CD8-positive, alpha-beta memory T cell (primary cell): ENCODE measurements at regions not wholly inside any gene's neighbourhood (a gene's known extent, or its start where the extent isn't known, plus 50 kb on each side); places are given as distances from the start of the nearest gene placed in this dataset.

Experiments used
- CTCF ChIA-PET: fragments of 350-600 bp; sonication (Branson Sonifier 250); formaldehyde crosslinking; loops from one replicate; lab custom pipeline; 2021; ENCODE audit warnings: antibody characterized with exemption; lab: Charles Lee
- POLR2A ChIA-PET: fragments of 350-600 bp; sonication (Branson Sonifier 250); formaldehyde crosslinking; loops from one replicate; lab custom pipeline; 2021; ENCODE audit warnings: antibody characterized with exemption; lab: Charles Lee
- DNase-seq, 5 donors: peaks; one replicate each; pipeline versions ENCODE4 v3.0.0 to v3.0.0-alpha.2; 2020 to 2022; ENCODE audit warnings: mixed read lengths in 1 of 5
- H3K27ac ChIP-seq: one replicate; pipeline ENCODE4 v1.7.0; 2013; ENCODE audit warnings: low read depth, mild to moderate bottlenecking, low read length, moderate library complexity
- H3K27me3 ChIP-seq: 2 replicates; pipeline ENCODE4 v1.7.0; 2013; ENCODE audit warnings: low read length, mild to moderate bottlenecking; ENCODE audit not compliant: insufficient read depth, poor library complexity, severe bottlenecking
- H3K36me3 ChIP-seq: 2 replicates; pipeline ENCODE4 v1.7.0; 2013; ENCODE audit warnings: mild to moderate bottlenecking, low read length, moderate library complexity; ENCODE audit not compliant: insufficient read depth
- H3K4me1 ChIP-seq: 2 replicates; pipeline ENCODE4 v1.7.0; 2013; ENCODE audit warnings: mild to moderate bottlenecking, low read length, moderate library complexity; ENCODE audit not compliant: insufficient read depth
- H3K4me3 ChIP-seq: 2 replicates; pipeline ENCODE4 v1.7.0; 2013; ENCODE audit warnings: mild to moderate bottlenecking, low read length
- H3K9me3 ChIP-seq: 2 replicates; pipeline ENCODE4 v1.7.0; 2013; ENCODE audit warnings: mild to moderate bottlenecking, low read length
- H3K27ac Mint-ChIP-seq, 8 donors: one replicate each; pipeline ENCODE4 v1.8.0; 2020 to 2021; ENCODE audit warnings: mixed read lengths in 8 of 8, mild to moderate bottlenecking in 6 of 8, inconsistent platforms in 3 of 8, moderate library complexity in 3 of 8
- H3K27me3 Mint-ChIP-seq, 2 donors: one replicate each; pipeline ENCODE4 v1.8.0; 2020 to 2021; ENCODE audit warnings: mixed read lengths in 2 of 2, mild to moderate bottlenecking in 1 of 2, moderate library complexity in 1 of 2
- H3K36me3 Mint-ChIP-seq, 3 donors: one replicate each; pipeline ENCODE4 v1.8.0; 2020 to 2021; ENCODE audit warnings: mixed read lengths in 3 of 3, inconsistent platforms in 1 of 3, mild to moderate bottlenecking in 1 of 3
- H3K4me1 Mint-ChIP-seq, 3 donors: one replicate each; pipeline ENCODE4 v1.8.0; 2020 to 2021; ENCODE audit warnings: mixed read lengths in 3 of 3, inconsistent platforms in 1 of 3, mild to moderate bottlenecking in 1 of 3
- H3K4me3 Mint-ChIP-seq, 7 donors: one replicate each; pipeline ENCODE4 v1.8.0; 2020 to 2021; ENCODE audit warnings: mixed read lengths in 7 of 7, mild to moderate bottlenecking in 6 of 7, moderate library complexity in 4 of 7, inconsistent platforms in 2 of 7
- H3K9me3 Mint-ChIP-seq, 5 donors: one replicate each; pipeline ENCODE4 v1.8.0; 2020 to 2022; ENCODE audit warnings: mixed read lengths in 5 of 5, mild to moderate bottlenecking in 3 of 5, moderate library complexity in 2 of 5, inconsistent platforms in 1 of 5

- Mint-ChIP-seq H3K27me3 (peaks cover 0 to 3% of the 10 kb centered on the region in 2 donors), H3K9me3 (peaks cover 0 to 10% (median 0%) of the 10 kb centered on the region in 5 donors), H3K4me1 (no peaks in the 10 kb centered on the region), H3K27ac (no peak overlapping the region), H3K4me3 (no peak overlapping the region), H3K36me3 (peaks cover 0 to 10% (median 1%) of the 10 kb centered on the region in 3 donors)
- ChIA-PET CTCF (no interaction called here), POLR2A (no interaction called here)
- DNase-seq: no peak
- H3K27me3 ChIP-seq: no peaks in the 10 kb centered on the region
- no peaks in the 10 kb centered on the region for H3K9me3 ChIP-seq
- H3K27ac ChIP-seq: no peak overlapping the region
- H3K4me3 ChIP-seq: no peak overlapping the region
- H3K36me3 ChIP-seq: no peaks in the 10 kb centered on the region
- no peaks in the 10 kb centered on the region for H3K4me1 ChIP-seq
Measured at GRCh38 chr12:116339800-116340371, 62.4 kb upstream of the MED13L start.

DNA sequence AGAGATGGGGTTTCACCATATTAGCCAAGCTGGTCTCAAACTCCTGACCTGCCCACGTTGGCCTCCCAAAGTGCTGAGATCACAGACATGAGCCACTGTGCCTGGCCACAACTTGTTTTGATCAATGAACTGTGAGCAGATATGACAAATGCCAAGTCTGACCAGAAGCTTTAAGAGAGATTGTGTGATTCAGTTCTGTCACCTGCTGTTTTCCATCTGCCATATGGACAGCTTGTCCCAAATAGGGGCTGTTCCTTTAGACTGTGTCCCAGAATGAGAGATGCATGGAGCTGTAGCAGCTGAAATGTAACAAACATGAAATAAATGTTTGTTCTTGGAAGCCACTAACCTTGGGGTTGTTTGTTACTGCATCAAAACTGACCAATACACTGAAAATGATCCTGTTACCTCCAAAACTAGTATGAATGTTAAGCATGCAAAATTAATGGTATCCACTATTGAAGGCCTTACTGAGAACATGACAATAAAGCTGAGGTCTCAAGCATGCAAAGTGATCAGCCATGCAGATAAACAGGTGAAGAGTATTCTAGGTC, 65.9 kb upstream of the MED13L start:
- no peak overlapping the region for H3K27ac ChIP-seq

GRCh38 chr12:116346222-116346621, 68.7 kb upstream of the MED13L start:
- no peaks in the 10 kb centered on the region for H3K4me1 Mint-ChIP-seq
- H3K4me3 ChIP-seq: no peak overlapping the region
- POLR2A ChIA-PET: no interaction called here
- DNase-seq: no peak
- peaks cover 0 to 10% (median 1%) of the 10 kb centered on the region in 3 donors for H3K36me3 Mint-ChIP-seq
- CTCF ChIA-PET: no interaction called here
- peaks cover 0 to 8% (median 0%) of the 10 kb centered on the region in 5 donors for H3K9me3 Mint-ChIP-seq
- H3K27me3 Mint-ChIP-seq: peaks cover 0 to 10% of the 10 kb centered on the region in 2 donors
- H3K27ac Mint-ChIP-seq: no peak overlapping the region
- no peak overlapping the region for H3K27ac ChIP-seq
- H3K27me3 ChIP-seq: no peaks in the 10 kb centered on the region
- no peaks in the 10 kb centered on the region for H3K36me3 ChIP-seq
- H3K4me3 Mint-ChIP-seq: no peak overlapping the region
- H3K4me1 ChIP-seq: no peaks in the 10 kb centered on the region
- no peaks in the 10 kb centered on the region for H3K9me3 ChIP-seq

More for the DNA sequence above, 65.9 kb upstream of the MED13L start:
- peaks cover 0 to 3% of the 10 kb centered on the region in 2 donors for H3K27me3 Mint-ChIP-seq
- Histone ChIP-seq H3K9me3 (no peaks in the 10 kb centered on the region), H3K4me1 (no peaks in the 10 kb centered on the region), H3K36me3 (no peaks in the 10 kb centered on the region), H3K27me3 (no peaks in the 10 kb centered on the region), H3K4me3 (no peak overlapping the region)
- H3K27ac Mint-ChIP-seq: no peak overlapping the region
- DNase-seq: no peak
- CTCF ChIA-PET: interaction anchor here (0.9 kb wide), 1 partner anchor 266 kb away, joined by 4 read pairs; no protein-coding TSS in a partner anchor
- H3K4me3 Mint-ChIP-seq: no peak overlapping the region
- POLR2A ChIA-PET: no interaction called here
- H3K9me3 Mint-ChIP-seq: peaks cover 0 to 10% (median 0%) of the 10 kb centered on the region in 5 donors
- H3K4me1 Mint-ChIP-seq: no peaks in the 10 kb centered on the region
- H3K36me3 Mint-ChIP-seq: peaks cover 0 to 10% (median 1%) of the 10 kb centered on the region in 3 donors

DNA sequence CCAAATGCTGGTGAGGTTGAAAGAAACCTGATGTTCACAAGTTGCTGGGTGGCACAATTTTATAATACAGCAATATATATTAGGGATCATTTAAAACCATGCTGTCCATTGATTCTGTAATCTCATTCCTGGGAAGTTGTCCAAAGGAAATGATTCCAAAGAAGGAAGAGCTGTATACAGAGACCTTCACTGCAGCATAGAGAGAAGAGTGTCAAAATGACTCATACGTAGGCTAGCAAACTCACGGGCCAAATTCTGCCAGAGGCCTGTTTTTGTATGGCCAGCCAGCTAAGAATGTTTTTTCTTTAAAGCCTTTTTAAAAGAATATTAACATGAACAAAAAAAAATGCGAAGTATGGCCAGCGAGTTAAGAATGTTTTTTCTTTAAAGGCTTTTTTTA, 69.2 kb upstream of the MED13L start:
- Mint-ChIP-seq H3K27me3 (peaks cover 0 to 10% of the 10 kb centered on the region in 2 donors), H3K4me3 (no peak overlapping the region), H3K4me1 (no peaks in the 10 kb centered on the region), H3K36me3 (peaks cover 0 to 10% (median 1%) of the 10 kb centered on the region in 3 donors), H3K9me3 (peaks cover 0 to 8% (median 0%) of the 10 kb centered on the region in 5 donors), H3K27ac (no peak overlapping the region)
- Histone ChIP-seq H3K27ac (peak overlapping the region; percentile 39), H3K9me3 (no peaks in the 10 kb centered on the region), H3K36me3 (no peaks in the 10 kb centered on the region), H3K27me3 (no peaks in the 10 kb centered on the region), H3K4me1 (no peaks in the 10 kb centered on the region), H3K4me3 (no peak overlapping the region)
- CTCF ChIA-PET: no interaction called here
- no peak for DNase-seq
- POLR2A ChIA-PET: no interaction called here

- H3K4me1 Mint-ChIP-seq: no peaks in the 10 kb centered on the region
- H3K36me3 Mint-ChIP-seq: peaks cover 0 to 10% (median 0%) of the 10 kb centered on the region in 3 donors
- CTCF ChIA-PET: no interaction called here
- peaks cover 0 to 10% of the 10 kb centered on the region in 2 donors for H3K27me3 Mint-ChIP-seq
- H3K27me3 ChIP-seq: no peaks in the 10 kb centered on the region
- H3K9me3 Mint-ChIP-seq: peaks cover 0 to 8% (median 0%) of the 10 kb centered on the region in 5 donors
- H3K9me3 ChIP-seq: no peaks in the 10 kb centered on the region
- H3K36me3 ChIP-seq: no peaks in the 10 kb centered on the region
- no peaks in the 10 kb centered on the region for H3K4me1 ChIP-seq
- no peak overlapping the region for H3K4me3 Mint-ChIP-seq
- no peak for DNase-seq
- POLR2A ChIA-PET: no interaction called here
- H3K27ac Mint-ChIP-seq: no peak overlapping the region
- H3K4me3 ChIP-seq: no peak overlapping the region
- H3K27ac ChIP-seq: peak overlapping the region; percentile 39
Measured at GRCh38 chr12:116347265-116347664, 69.8 kb upstream of the MED13L start.

- Histone ChIP-seq H3K27me3 (no peaks in the 10 kb centered on the region), H3K4me3 (no peak overlapping the region), H3K9me3 (no peaks in the 10 kb centered on the region), H3K27ac (no peak overlapping the region), H3K36me3 (no peaks in the 10 kb centered on the region), H3K4me1 (no peaks in the 10 kb centered on the region)
- no peak for DNase-seq
- H3K9me3 Mint-ChIP-seq: no peaks in the 10 kb centered on the region
- no peak overlapping the region for H3K27ac Mint-ChIP-seq
- POLR2A ChIA-PET: no interaction called here
- H3K4me1 Mint-ChIP-seq: peaks cover 0 to 1% (median 0%) of the 10 kb centered on the region in 3 donors
- H3K27me3 Mint-ChIP-seq: peaks cover 0 to 6% of the 10 kb centered on the region in 2 donors
- H3K4me3 Mint-ChIP-seq: no peak overlapping the region
- CTCF ChIA-PET: no interaction called here
- H3K36me3 Mint-ChIP-seq: no peaks in the 10 kb centered on the region
Measured at GRCh38 chr12:116352315-116352835, 74.9 kb upstream of the MED13L start.

DNA sequence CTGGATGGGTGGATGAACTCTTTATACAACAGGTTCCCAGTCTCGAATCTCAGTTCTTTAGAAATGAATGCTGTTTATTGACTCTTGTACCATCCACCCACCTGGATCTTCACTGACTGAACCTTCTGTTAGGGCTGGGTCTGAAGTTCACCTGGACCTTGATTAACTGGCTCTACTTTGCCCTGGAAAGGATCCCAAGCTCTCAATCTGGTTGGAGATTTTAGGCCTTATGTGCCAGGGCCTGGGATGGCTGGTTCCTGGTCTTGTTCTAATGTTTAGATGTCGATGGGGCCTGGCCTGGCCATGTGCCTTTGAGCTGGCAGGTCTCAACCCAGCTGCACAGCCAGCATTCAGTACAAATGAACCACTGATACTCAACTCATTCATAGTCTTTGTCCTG, 76.5 kb upstream of the MED13L start:
- ChIA-PET CTCF (no interaction called here), POLR2A (no interaction called here)
- no peaks in the 10 kb centered on the region for H3K36me3 Mint-ChIP-seq
- H3K9me3 Mint-ChIP-seq: no peaks in the 10 kb centered on the region
- peaks cover 0 to 3% of the 10 kb centered on the region in 2 donors for H3K27me3 Mint-ChIP-seq
- Histone ChIP-seq H3K36me3 (no peaks in the 10 kb centered on the region), H3K4me1 (peaks cover 9% of the 10 kb centered on the region), H3K27ac (no peak overlapping the region), H3K4me3 (no peak overlapping the region), H3K27me3 (no peaks in the 10 kb centered on the region), H3K9me3 (no peaks in the 10 kb centered on the region)
- no peak overlapping the region for H3K27ac Mint-ChIP-seq
- H3K4me1 Mint-ChIP-seq: peaks cover 10 to 12% (median 11%) of the 10 kb centered on the region in 3 donors
- no peak for DNase-seq
- H3K4me3 Mint-ChIP-seq: no peak overlapping the region

DNA sequence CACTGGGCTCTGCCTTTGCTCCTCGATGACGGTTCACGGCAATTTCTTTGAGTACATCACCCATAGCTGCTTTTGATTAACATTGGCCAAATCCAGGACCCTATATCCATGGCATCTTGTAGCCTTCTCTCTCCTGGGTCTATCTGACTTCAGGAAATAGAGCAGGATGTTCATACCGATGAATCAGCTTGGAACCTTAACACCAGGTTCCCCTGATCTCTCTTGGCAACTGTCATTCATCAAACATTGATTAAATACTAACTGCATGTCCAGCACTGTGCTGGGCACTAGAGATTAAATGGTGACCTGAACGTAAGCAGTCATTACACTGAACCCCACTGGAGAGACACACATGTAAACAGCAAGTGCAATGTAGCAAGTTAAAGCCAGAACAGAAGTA, 77.0 kb upstream of the MED13L start:
- H3K27ac ChIP-seq: no peak overlapping the region
- H3K9me3 ChIP-seq: no peaks in the 10 kb centered on the region
- H3K27me3 ChIP-seq: no peaks in the 10 kb centered on the region
- peaks cover 14% of the 10 kb centered on the region for H3K4me1 ChIP-seq
- H3K27ac Mint-ChIP-seq: peak overlapping the region in 1 of 8 donors; percentile 58
- H3K36me3 Mint-ChIP-seq: no peaks in the 10 kb centered on the region
- no peak overlapping the region for H3K4me3 Mint-ChIP-seq
- H3K36me3 ChIP-seq: no peaks in the 10 kb centered on the region
- peaks cover 16 to 18% (median 17%) of the 10 kb centered on the region in 3 donors for H3K4me1 Mint-ChIP-seq
- no peaks in the 10 kb centered on the region for H3K27me3 Mint-ChIP-seq
- no peak for DNase-seq
- ChIA-PET POLR2A (no interaction called here), CTCF (no interaction called here)
- no peaks in the 10 kb centered on the region for H3K9me3 Mint-ChIP-seq
- no peak overlapping the region for H3K4me3 ChIP-seq
